HG03103 (cell line): ENCODE measurements at regions not wholly inside any gene's neighbourhood (a gene's known extent, or its start where the extent isn't known, plus 50 kb on each side); places are given as distances from the start of the nearest gene placed in this dataset.

Source experiments
- ATAC-seq: cut with Tn5 transposase; IDR thresholded peaks from one replicate; pipeline ENCODE4 v1.9.1; 2021; ENCODE audit warnings: low read depth; ENCODE audit not compliant: unreplicated experiment

DNA sequence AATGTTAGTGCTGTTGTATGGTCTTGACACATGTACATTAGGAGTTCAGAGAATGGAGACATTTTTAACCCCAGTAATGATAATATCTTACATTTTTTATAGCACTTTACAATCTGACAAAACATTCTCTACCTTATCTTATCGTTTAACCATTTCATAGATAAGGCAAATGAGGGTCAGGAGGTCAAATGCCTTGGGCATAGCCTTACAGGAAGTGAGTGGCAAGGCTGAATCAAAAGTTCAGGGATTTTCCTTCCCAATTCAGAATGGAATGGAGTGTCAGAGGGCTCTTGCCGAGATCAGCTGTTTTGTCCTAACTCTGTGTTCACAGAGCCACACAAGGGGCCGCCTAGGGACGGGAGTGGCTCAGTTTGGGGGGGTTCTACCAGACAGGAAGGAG is 57.6 kb upstream of the AK4 start:
- no peak for ATAC-seq

DNA sequence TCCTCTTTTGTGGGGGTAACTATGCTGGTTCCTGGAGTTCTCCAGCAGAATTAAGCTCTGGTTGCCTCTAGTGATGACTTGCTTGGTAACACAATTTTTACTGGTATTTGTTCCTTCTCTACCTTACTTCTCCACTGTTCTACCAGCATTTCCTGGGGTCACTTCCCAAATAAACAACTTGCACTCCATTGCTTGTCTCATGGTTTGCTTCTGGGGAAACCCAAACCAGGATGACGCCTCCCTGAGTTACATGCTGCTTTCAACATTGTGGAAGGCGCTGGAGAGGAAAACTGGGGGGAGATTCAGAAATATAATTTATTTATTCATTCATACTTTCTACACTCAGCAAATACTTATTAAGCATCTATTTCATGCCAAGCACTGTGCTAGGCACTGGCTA is 55.3 kb upstream of the AK4 start:
- no peak for ATAC-seq

GRCh38 chr1:65097076-65097475 is 50.9 kb upstream of the AK4 start:
- no peak for ATAC-seq
